HG02840 (cell line): ENCODE measurements at regions not wholly inside any gene's neighbourhood (a gene's known extent, or its start where the extent isn't known, plus 50 kb on each side); places are given as distances from the start of the nearest gene placed in this dataset.

Experiments
- ATAC-seq: cut with Tn5 transposase; IDR thresholded peaks from one replicate; pipeline ENCODE4 v1.9.1; 2021; ENCODE audit warnings: mild to moderate bottlenecking, moderate library complexity, moderate number of reproducible peaks; ENCODE audit not compliant: unreplicated experiment, low FRiP score

DNA sequence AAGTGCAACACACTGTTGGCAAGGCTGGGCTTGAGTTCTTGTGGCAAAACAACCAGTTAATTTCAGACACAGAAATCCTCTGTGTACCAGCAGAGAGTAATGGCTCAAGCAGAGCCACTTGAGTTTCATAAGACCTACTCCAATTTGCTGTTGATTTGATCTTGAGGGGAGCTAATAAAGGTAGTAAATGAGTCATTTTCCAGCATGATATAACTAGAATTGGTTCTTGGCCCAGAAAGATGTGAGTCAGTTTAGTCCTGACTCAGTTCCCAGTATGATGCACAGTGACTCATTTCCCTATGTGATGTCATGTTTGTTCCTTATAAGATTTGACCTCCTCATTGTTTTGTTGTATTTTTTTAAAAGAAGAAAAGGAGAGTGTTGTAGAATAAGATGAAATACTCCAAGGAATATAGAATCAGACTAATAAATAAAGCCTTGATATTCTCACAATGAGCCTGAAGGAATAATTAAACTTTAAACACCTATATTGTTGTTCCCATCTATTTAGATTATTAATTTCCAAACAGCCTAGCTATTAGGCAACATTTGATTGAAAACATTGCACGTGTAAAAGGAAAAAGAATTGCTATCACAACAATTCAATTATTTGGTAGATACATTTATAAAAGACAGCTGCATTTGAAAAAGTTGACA, 186.2 kb downstream of the REEP3 start:
- ATAC-seq: peak; percentile 76

DNA sequence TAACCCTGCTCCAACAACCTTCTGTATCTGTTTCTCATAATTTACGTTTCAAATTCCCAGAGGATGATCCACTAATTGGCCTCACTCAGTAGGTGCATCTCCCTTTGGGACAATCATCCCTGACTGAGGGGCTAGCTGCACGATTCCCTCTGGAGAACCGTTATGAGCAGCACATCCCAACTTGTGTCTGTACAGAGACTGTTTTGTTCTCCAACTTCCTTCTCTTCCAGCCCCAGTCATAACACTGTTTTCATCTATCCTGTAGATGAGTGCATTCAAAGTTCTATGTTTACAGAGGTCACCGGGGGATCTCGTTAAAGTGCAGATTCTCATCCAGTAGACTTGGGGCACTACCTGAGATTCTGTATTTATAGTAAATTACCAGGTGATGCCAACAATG, 187.2 kb downstream of the REEP3 start:
- no peak for ATAC-seq

DNA sequence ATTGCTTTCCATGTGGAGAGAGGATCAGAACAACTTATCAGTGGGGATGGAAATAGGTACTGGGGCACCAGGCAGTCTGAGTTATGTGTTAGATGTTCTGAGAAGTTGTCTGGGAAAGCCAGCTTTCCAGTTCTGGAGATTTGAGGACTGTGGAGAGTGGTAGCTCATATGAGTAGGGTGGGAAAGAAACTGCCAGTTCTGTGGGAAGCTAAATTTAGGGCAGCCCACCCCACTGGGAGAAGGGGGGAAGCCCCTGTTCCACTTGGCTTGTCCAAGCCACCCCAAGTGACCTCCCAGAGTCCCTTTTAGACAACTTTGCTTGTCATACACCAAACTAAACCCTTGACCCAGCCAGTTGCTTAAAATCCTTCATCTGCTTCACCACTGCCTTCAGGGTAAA, 189.5 kb downstream of the REEP3 start:
- no peak for ATAC-seq

DNA sequence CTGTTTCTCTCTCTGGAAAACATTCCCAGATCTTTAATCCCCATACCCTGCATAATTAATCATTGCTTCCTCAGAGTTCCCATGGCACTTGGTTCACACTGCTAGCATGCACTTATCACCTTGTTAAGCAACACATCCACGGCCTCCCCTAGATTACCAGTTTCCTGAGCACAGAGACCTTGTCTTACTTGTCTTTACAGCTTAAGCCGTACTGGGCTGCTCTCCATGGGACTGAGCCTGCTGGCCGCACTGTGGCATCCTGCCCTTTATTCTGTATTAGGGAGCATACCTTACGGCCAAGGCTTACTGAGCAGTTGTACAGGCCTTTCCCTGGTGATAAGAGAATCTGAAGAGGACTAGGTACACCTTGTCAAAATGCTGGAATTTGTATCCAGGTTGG, 190.2 kb downstream of the REEP3 start:
- no peak for ATAC-seq

DNA sequence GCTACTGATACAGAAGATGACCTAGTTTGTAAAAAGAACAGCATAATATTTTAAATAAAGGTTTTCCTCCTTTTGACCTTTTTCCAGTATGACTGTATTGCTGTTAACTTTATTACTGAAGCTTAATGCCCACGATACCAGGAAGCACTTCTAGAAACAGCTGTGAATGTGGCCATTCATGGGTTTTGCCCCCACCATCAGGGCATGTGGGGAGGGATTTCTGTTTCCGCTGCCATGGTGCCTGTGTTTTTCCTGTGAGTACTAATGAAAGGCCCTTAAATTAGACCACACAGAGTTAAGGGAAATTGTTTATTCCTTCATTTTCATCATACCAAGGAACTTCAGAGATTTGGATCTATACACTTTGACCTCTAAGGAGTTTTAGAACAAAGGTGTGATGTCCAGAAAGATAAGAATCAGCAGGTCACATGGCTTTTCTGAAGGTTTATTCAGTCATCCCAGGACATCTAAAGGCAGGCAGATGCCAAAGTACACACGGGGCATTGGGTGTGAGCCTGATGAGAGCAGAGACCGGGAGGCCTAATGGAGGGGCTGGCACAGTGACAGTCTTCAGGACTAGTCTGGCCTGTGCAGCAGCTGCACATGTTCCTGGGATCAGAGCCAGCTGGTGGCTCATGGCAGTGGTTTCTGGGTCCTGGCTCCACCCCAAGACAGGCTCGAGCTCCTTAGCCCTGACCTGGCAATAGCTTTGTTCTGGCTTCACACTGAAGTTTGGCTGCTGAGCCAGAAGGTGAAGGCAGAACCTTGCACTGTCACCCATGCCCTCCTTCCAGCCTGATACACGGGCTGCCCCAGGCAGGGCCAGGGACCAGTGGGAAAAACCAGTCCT, 190.9 kb downstream of the REEP3 start:
- ATAC-seq: no peak

DNA sequence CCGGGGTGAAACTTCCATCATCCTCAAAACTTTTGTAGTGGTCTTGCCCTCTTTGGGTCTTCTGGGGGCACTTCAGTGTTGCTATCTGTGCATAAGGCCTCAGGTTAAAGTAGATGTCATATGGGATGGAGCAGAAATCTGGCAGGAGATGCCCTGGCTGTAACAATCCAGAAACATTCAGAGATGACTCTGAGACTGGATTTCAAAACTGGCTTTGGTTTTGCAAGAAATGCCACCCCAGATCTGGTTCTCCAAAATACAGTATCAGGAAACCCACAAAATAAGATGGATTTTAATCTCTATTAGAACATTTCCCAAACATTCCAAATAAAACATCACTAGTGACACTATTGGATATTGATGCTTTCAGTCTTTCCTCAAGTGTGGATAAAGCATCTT, 191.5 kb downstream of the REEP3 start:
- no peak for ATAC-seq

DNA sequence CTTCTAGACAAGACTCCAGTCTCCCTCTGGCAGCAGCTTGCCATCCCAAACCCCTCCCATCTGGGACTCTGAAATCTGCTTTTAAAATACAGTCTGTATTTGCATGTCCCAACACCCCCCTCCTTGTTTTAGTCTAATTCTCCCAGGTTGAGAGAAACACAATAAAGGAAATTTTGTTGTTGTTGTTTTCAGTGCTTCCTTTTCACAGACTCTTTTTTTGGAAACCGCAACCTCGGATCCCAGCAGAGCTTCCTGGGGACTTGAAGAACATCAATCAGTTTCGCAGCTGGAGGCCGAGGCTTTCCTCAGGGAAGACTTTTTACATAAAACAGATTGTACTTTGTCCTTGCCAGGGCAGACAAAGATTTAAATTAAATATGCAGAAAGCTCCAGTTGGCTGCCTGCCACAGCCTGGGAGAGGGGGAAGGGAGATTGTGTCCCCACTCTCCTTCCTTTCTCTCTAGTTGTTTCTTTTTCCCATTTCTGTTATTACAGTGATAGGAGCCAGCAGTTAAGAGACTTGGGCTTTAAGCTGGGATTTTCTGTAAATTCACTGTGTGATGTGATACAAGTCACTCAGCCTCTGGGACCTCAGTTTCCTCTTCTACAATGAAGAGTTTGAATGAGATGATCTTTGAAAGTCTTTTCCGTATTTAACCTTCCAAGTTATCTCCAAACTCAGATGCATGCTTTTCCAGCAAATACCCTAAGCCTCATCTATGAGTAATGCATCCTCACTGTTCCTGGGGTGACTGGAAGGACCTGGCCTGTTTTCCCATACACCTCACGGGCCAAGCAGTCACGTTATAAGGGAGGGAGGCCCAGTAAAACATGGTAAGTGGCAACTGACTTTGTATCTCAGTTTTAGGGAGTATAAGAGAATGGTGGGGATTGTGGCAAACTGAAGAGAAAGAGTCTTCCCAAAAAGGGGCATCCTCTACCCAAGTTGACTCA, 192.3 kb downstream of the REEP3 start:
- no peak for ATAC-seq

DNA sequence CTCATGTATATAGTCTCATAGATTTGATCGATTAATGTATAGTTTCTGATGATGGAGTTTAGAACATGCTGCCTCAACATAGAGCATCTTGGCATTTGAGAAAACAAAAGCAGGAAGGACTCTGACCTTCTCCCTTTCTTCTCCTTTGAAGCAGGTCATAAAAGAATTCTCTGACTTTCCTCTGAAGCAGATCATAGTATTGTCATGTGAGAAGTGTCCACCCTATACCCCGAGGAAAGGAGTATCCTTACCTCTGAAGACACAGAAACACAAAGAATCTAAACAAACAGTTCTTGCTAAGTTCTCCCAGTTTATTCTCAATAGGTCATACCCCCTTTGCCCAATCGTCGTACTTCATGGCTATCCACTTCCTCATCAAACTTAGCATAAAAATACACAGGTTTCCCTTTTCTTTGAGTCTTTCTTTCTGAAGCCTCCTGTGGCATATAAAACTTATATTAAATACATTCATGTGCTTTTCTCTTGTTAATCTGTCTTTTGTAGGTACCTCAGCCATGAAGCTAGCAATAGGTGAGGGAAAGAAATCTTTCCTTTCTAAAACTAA, 194.9 kb downstream of the REEP3 start:
- ATAC-seq: no peak

DNA sequence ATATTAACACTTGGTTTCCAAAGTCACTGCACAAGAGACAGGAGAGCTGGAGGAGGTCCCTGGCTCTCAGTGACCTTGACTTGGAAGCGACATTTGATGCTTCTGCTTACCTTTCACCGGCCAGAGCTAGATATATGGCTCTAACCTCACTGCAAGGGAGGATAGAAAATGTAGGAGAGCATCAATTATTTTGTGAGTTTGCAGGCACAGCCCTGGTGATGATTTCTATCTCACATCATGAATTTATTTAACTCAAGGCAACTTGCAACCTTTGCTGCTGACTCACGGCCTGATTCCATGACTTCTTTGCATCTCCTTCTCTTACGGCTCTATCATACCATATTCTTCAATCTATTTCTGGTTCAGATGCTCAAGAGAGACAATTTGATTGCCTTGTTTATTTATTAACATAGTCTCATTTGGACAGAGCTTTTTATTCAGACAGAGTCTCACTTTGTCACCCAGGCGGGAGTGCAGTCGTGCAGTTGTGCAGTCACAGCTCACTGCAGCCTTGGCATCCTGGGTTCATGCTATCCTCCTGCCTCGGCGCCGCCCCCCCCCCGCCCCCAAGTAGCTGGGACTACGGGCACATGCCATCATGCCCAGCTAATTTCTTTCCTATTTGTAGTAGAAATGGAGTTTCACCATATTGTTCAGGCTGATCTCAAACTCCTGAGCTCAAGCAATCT, 196.0 kb downstream of the REEP3 start:
- no peak for ATAC-seq

DNA sequence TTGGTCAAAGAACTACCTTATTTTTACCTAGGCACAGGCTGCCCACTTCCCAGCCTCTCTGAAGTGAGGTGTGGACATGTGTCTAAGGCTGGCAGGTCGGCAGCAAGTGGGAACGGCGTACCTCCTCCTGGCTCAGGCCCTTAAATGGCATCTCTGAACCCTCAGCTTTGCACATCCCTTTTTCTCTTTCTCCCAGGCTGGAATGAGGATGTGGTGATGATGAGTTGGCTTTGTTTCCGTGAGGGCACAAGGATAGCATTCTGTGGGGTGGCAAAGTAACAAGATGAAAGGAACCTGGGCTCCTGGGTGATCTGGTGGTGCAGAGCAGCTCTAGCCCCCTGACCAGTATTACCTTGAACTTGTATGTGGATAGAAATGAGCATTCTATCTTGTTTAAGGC, 196.8 kb downstream of the REEP3 start:
- no peak for ATAC-seq

DNA sequence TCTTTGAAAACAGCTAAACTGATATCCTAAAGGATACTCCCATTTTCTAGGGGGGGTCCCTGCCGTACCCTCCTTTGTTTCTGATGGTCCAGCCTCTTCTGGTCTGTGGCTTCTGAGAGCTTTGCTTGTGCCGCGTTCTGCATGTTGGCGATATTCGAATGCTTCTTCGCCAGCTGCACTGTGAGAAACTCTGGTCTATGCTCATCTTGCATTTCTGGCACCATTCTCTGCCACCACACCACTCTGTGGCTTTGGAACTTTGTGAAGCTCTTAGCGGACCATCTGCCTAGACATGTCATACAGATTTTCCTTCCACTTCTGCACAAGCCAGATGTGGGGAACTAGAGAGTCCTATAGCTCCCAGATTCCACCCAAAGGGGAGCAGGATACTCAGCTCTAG, 197.2 kb downstream of the REEP3 start:
- no peak for ATAC-seq

DNA sequence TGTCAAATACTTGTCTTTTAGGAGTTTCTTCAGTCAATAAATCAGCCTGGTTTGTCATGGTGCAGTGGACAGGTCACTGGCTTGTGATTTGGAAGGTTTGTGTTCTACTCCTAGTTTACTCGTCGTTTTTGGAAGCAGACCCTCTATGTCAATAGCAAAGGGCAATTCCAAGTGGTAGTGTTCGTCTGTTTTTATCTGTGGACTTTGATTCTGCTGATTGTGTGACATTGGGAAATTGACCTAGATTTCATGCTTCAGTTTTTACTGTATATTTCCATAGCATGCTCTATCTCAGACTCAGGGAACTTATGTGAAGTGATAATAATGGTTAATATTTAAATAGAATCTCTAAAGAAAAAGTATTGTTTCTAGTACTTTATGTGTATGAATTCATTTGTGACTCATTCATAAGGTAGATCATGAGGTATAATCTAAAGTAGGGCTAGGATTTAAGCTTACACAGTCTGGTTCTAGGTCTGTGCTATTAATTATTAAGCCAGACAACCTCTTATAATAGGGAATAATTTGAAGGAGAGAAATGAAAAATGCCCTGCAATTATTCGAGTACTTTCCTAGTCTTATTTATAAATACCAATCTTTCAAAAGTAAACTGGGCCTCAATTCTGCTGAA, 198.1 kb downstream of the REEP3 start:
- no peak for ATAC-seq

DNA sequence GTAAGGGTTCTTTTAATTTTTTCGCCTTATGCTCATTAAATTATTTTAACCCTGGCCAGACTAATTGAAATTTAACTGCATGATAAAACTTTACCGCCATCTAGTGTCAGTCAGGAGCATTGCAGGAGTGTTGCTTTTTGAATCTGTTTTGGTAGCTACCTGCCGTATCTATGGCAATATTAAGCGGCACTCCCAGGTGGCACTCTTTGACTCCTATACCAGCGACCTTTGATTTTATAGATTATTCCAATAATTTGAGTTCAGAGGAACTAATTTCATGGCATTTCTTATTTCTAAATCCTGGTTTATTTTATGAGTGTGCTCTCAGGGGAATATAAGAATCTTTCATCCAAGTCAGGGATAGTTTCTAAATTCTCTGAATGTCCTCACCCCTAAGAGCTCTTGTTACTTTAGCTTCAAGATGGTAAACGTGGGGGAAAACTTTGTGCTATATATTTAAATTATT, 198.9 kb downstream of the REEP3 start:
- ATAC-seq: no peak

DNA sequence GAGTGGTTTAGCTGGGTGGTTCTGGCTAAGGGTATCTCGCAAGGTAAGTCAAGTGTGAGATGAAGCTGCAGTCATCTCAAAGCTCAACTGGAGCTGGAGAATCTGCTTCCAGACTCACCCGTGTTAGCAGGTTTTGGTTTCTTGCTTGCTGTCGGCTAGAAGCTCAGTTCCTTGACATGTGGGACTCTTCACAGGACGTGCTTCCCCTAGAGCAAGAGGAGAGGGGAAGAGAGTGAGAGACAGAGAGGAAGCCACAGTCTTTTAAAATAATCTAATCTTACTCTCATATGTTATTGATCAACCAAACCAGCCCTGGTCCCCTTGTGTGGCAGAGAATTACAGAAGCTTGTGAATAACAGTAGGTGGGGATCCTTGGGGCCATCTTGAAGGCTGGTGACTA, 199.5 kb downstream of the REEP3 start:
- peak; percentile 50 for ATAC-seq

DNA sequence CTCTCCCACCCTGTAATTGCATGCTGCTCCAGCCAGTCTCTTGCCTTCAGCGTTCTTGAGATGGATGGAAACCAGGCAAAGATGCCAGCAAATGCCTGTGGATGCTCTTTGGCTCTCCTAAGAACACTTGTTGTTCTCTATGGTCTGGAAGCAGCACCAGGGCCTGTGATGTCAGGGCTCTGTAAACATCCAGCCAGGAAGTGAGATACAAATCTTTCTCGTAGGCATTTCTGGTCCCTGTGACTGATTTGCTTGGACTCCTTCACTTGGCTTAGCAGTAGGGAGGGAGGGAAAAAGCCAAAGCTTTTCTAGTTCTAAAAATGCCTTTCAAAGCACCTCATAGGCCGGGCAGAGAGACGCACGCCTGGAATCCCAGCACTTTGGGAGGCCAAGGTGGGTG, 201.3 kb downstream of the REEP3 start:
- no peak for ATAC-seq

DNA sequence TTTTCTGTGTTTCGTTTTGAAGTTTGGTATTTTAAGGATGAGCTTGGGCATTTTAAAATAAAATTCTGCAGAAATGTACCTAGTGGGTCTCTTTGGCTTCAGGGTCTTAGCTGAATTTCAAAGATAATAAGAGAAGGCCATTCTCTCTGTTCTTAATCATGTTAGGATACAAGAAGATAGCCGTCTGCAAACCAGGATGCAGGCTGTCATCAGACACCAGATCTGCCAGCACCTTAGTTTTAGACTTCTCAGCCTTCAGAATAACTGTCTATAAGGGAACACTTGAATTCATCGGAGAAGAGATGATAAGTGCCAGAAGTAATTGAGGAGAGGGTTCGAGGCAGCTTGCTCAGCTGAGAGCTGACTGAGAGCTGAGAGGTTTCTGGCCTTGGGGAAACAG, 202.1 kb downstream of the REEP3 start:
- ATAC-seq: no peak

DNA sequence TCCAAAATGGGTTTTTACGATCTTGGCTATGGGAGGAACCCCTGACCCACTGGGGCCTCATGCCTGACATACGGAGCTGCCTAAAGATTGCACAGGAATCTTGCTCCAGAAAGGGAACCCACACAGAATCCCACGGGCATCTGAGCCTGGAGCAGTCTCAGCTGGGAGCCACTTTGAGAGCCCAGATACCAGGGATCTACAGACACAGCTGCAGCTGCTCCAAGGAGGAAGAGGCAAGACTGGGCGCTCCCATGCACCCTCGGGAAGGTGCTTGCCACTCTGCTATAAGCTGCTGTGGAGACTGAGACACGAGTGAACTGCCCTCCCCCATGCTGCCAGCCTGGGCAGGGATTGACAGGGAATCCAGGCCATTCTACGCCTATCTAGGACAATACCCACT, 202.5 kb downstream of the REEP3 start:
- no peak for ATAC-seq

DNA sequence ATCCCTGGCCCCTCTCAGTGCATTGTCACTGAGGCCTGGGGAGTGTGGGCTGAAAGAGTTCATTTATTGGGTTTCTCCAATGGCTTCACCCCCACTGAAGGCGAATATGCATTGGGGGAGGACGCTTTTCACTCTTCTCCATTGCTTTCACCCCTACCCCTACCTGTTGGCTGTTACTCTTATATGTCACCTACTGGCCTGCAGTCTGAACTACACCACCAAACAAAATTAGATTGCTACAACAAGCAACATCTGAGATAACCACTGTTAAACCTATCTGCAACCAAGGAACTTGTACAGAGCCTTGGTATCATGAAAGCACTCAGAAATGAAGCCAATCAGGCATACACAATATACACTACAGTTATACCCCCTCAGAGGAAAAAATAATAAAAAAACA, 203.7 kb downstream of the REEP3 start:
- no peak for ATAC-seq

DNA sequence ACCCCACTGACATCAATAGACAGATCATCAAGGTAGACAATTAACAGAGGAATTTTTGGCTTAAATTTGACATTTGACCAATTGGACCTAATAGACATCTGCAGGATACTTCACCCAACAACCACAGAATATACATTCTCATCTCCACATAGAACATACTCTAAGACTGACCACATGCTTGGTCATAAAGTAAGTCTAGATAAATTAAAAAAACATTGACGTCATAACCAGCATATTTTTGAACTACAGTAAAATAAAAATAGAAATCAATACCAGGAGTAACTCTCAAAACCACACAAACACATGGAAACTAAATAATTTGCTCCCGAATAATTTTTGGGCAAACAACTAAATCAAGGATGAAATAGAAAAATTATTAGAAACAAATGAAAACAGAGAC, 205.7 kb downstream of the REEP3 start:
- no peak for ATAC-seq

DNA sequence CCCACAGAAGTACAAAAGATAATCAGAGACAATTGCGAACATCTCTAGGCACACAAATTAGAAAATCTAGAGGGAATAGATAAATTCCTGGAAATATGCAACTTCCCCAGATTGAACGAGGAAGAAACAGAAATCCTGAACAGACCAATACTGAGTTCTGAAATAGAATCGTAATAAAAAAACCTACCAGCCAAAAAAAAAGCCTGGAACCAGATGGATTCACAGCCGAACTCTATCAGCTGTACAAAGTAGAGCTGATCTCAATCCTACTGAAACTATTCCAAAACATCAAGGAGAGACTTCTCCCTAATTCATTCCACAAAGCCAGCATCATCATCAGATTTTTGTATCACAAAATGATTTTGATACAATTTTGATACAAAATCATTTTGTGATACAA, 206.4 kb downstream of the REEP3 start:
- ATAC-seq: no peak
